Mesodermal cell (in vitro differentiated cells): ENCODE measurements at regions not wholly inside any gene's neighbourhood (a gene's known extent, or its start where the extent isn't known, plus 50 kb on each side); places are given as distances from the start of the nearest gene placed in this dataset.

Experiments used
- H3K27ac ChIP-seq: 2 replicates; pipeline ENCODE4 v1.7.0; 2013; ENCODE audit warnings: mild to moderate bottlenecking, low read depth, low read length, moderate library complexity; ENCODE audit not compliant: severe bottlenecking
- H3K36me3 ChIP-seq: 2 replicates; pipeline ENCODE4 v1.7.1; 2013; ENCODE audit warnings: mild to moderate bottlenecking, low read length, moderate library complexity; ENCODE audit not compliant: control insufficient read depth, insufficient read depth
- H3K4me1 ChIP-seq: one replicate; pipeline ENCODE4 v1.7.1; 2013; ENCODE audit warnings: mild to moderate bottlenecking, low read length; ENCODE audit not compliant: insufficient read depth, control insufficient read depth, poor library complexity, severe bottlenecking
- H3K4me3 ChIP-seq: 2 replicates; pipeline ENCODE4 v1.7.0; 2013; ENCODE audit warnings: low read length, control low read depth, mild to moderate bottlenecking; ENCODE audit not compliant: insufficient read depth, poor library complexity, severe bottlenecking; ENCODE audit errors: extremely low read depth
- H3K9me3 ChIP-seq: 2 replicates; pipeline ENCODE4 v1.7.1; 2013; ENCODE audit warnings: mild to moderate bottlenecking, low read length, moderate library complexity; ENCODE audit not compliant: control insufficient read depth
- WGBS, 2 experiments: methylation state at CpG; one replicate each; pipeline ENCODE4 v1.1.5; 2013; ENCODE audit warnings: missing lambda C conversion rate in 2 of 2; ENCODE audit not compliant: insufficient coverage in 2 of 2; 5-methylcytosine and 5-hydroxymethylcytosine counted together

DNA sequence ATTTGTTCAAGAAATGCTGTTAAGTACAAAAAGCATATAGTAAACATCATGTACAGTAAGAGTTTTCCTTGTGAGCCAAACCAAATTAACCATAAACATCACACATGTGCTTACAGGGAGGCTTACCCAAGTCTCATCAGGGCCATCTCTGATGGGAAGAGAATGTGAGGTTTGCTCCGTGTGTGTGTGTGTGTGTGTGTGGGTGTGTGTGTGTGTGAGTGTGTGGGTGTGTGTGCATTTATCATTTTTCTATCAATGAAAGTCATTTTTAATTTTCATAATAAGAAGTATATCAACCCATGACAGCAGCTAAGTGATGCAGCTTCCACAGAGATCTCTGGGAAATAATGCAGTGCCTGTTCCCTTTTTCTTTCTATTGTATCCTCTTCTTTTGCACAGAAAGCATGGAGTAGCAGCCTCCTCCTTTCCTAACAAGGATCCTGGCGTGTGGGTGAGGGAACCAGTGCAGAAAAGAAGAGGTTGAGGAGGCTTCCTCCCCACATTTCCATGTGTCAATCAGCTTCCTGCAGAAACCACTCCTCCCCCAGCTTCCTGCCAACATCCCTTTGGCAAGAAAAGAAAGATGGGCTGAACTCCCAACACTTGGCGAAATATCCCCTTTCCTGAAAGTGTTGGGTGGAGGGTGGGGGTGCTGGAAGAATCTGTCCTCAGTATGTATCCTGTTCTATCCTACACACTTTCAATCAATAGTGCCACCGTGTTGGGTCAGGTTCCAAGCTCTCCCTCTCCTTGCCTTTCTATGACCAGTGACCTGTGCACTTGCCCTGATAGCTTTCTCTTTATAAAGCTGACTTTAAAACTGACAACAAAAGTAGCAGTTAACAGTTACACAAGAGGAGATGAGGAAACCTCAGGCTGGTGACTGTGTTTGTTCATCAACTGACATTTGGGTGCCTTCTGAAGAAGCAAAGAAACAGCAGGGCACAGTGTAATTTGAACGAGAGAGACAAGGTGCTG, 251.8 kb upstream of the CITED2 start:
- Histone ChIP-seq H3K9me3 (peaks cover 3% of the 10 kb centered on the region), H3K27ac (no peak overlapping the region), H3K4me1 (no peaks in the 10 kb centered on the region), H3K4me3 (no peak overlapping the region), H3K36me3 (no peaks in the 10 kb centered on the region)
- WGBS, 2 experiments: 17 to 22% methylated on average over 1 of the region's 5 CpGs

DNA sequence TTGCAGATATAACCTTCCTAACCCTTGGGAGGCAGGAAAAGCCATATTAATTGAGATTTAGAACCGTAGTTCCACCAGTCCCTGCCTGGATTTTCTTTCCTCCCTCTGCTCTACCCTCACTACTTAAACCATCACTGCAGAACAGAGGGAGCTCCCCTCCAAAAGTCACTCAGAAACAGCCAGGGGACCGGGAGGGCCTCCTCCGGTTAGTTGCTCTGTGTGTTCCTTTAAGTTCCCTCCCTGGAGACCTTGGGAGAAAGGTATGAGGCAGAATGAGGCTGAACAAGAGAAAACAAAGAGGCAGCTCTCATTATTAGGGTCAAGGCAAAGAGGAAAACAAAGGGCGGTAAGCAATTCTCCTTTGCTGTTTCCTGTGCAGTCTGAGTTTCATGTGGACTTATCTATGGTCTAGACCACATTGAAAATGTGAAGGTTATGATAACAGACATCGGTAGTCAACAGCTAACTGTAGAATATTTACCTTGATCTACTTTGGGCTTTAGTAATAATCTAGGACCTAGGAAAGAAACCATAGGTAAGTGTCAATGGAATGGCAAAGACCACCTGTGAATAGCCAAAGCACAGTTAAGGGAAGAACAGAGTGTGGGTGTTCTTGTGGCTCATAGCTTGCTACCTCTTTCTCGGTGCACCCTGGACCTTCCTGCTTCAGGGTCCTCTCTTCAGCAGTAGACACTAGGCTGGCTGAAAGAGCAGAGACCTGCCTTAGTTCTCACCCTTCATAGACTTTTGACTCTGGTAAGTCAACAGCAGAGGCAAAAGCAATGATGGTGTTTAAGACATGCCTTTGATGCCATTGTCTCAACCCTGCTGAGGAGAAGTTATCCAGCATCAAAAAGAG, 250.9 kb upstream of the CITED2 start:
- H3K4me1 ChIP-seq: no peaks in the 10 kb centered on the region
- WGBS, 2 experiments: 97 to 100% methylated on average over 3 to 4 of the region's 6 CpGs
- H3K9me3 ChIP-seq: no peaks in the 10 kb centered on the region
- no peak overlapping the region for H3K27ac ChIP-seq
- no peak overlapping the region for H3K4me3 ChIP-seq
- no peaks in the 10 kb centered on the region for H3K36me3 ChIP-seq

DNA sequence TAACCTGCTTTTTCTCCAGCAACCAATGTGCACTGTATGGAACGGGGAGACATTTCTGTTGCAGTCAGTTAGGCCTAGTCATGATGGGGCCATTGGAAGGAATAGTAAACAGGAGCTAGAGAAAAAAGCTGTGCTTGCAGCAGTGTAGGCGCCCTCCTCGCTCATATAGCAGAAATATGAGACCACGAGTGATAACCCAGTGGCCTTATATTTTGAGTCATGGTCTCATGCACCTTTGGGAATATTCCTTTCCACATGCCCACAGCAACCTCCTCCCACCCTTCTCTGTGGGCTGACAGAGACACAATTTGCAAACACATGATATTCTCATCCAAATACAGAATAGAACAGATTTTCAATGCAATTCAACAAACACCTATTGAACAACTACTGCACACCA, 248.9 kb upstream of the CITED2 start:
- Histone ChIP-seq H3K36me3 (no peaks in the 10 kb centered on the region), H3K27ac (no peak overlapping the region), H3K4me3 (no peak overlapping the region), H3K9me3 (no peaks in the 10 kb centered on the region), H3K4me1 (no peaks in the 10 kb centered on the region)
- WGBS, 2 experiments: 90 to 96% methylated on average over 4 of the region's 4 CpGs

DNA sequence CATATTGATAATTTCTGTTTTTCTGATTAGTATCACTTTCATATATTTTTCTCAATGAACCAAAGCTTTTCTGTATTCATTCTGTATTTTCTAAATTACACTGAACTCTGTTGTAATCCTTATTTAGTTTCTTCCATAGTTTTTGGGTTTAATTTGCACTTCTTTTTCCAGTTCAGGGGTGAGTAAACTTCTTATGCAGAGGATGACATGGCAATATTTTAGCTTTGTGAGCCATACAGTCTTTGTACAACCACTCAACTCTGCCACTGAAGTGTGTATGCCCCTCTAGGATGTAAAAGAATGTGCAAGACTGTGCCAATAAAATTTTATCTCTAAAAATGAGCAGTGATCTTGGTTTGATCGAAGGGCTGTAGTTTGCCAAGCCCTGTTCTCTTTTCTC, 239.0 kb upstream of the CITED2 start:
- Histone ChIP-seq H3K4me3 (no peak overlapping the region), H3K4me1 (peaks cover 7% of the 10 kb centered on the region), H3K9me3 (peaks cover 5% of the 10 kb centered on the region), H3K27ac (no peak overlapping the region), H3K36me3 (no peaks in the 10 kb centered on the region)
- WGBS, 2 experiments: 100% methylated on average over 1 of the region's 1 CpG

GRCh38 chr6:139612135-139612465, 237.7 kb upstream of the CITED2 start:
- Histone ChIP-seq H3K27ac (no peak overlapping the region), H3K9me3 (peaks cover 5% of the 10 kb centered on the region), H3K4me3 (no peak overlapping the region), H3K36me3 (no peaks in the 10 kb centered on the region), H3K4me1 (peaks cover 20% of the 10 kb centered on the region)

GRCh38 chr6:139611327-139612134, 237.1 kb upstream of the CITED2 start:
- no peak overlapping the region for H3K27ac ChIP-seq
- 70 to 71% methylated on average over 3 to 5 of the region's 8 CpGs for WGBS, 2 experiments
- no peaks in the 10 kb centered on the region for H3K36me3 ChIP-seq
- H3K4me3 ChIP-seq: no peak overlapping the region
- H3K9me3 ChIP-seq: peaks cover 5% of the 10 kb centered on the region
- peaks cover 22% of the 10 kb centered on the region for H3K4me1 ChIP-seq

DNA sequence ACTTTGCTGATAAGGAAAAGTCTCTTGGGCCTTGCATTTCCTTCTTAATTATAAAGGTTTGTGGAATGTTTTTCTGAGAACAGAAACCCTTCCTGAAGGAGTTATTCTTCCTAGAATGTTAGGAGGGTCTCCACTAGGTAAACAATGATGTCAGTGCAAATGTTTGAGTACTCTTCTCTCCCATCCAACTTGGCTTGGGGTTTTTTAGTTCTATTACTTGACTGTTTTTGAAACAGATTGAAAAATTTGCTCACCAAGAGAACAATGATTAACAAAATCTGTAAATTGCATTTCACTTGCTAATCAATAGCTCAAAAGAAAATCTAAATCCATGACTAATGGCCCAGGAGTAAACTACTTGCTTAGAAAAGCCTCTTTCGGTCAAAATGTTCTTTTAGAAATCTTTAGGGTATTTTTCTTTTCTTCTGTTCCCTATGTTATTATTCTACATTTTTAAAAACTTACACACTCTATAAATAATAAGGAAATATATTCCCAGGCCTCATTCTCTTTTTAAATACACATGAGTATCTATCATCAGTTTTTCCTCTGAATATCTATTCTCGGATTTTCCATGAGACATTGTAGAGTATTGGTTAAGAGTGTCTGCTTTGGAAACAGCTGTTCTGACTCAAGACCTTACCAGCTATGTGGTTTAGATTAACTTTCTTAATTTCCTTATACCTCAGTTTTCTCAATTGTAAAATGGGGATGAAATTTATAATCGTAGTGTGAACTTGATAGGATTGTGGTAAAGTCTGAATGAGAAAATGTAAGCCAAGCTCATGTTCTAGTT, 234.2 kb upstream of the CITED2 start:
- Histone ChIP-seq H3K27ac (peak overlapping the region; percentile 36), H3K4me1 (peaks cover 22% of the 10 kb centered on the region), H3K9me3 (no peaks in the 10 kb centered on the region), H3K4me3 (no peak overlapping the region), H3K36me3 (no peaks in the 10 kb centered on the region)
- no CpG with 5 or more reads among the region's 3 CpGs for WGBS, 2 experiments

DNA sequence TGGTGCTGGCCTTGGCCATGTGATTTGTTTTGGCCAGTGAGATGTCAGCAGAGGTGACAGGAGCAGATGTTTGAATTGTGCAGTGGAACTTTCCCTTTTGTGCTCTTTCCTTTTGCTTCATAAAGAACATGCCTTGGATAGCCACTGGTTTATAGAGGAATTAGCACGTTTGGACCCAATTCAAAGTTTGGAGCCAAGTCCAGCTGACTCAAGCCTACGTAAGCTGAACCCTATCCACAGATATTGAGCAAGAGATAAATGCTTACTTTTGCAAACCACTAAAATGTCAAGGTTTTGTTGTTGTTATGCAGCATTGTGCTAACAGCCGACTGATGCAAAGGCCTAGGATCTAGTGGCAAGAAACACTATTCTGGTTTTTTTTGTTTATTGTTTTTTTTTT, 230.9 kb upstream of the CITED2 start:
- Histone ChIP-seq H3K4me1 (peaks cover 36% of the 10 kb centered on the region), H3K4me3 (no peak overlapping the region), H3K27ac (no peak overlapping the region), H3K9me3 (no peaks in the 10 kb centered on the region), H3K36me3 (no peaks in the 10 kb centered on the region)
- WGBS, 2 experiments: 83 to 93% methylated on average over 2 of the region's 3 CpGs

DNA sequence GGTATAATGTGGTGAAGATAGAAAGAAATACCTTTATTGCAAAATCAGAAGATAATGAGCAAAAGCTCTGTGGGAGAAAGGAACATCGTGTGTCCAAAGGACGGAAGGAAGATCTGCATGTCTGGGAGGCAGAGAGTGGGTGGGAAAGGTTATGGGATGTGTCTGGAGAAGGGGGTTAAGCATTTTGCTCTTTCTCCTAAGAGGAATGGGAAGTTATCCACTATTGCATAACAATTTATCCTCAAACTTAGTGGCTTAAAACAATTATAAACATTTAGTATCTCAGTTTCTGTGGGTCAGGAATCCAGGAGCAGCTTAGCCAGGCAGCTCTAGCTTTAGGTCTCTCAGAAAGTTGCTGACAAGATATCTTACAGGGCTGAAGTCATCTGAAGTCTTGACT, 229.1 kb upstream of the CITED2 start:
- Histone ChIP-seq H3K27ac (no peak overlapping the region), H3K36me3 (no peaks in the 10 kb centered on the region), H3K4me3 (no peak overlapping the region), H3K9me3 (no peaks in the 10 kb centered on the region), H3K4me1 (peaks cover 29% of the 10 kb centered on the region)
- 86 to 100% methylated on average over 1 to 2 of the region's 2 CpGs for WGBS, 2 experiments

GRCh38 chr6:139602577-139602976, 228.1 kb upstream of the CITED2 start:
- WGBS, 2 experiments: 20 to 51% methylated on average over 1 to 2 of the region's 2 CpGs
- no peak overlapping the region for H3K4me3 ChIP-seq
- H3K27ac ChIP-seq: peak overlapping the region; percentile 83
- H3K36me3 ChIP-seq: no peaks in the 10 kb centered on the region
- peaks cover 25% of the 10 kb centered on the region for H3K4me1 ChIP-seq
- H3K9me3 ChIP-seq: no peaks in the 10 kb centered on the region
